ENCODE measurements at regions not wholly inside any gene's neighbourhood (a gene's known extent, or its start where the extent isn't known, plus 50 kb on each side); places are given as distances from the start of the nearest gene placed in this dataset.

- Histone ChIP-seq H3K36me3 (no peaks in the 10 kb centered on the region), H3K4me3 (no peak overlapping the region), H3K27ac (no peak overlapping the region), H3K27me3 (no peaks in the 10 kb centered on the region), H3K9me3 (no peaks in the 10 kb centered on the region), H3K4me1 (no peaks in the 10 kb centered on the region)
- WGBS, 2 donors = 60 to 63% methylated on average over 3 of the region's 3 CpGs
- DNase-seq (ENCODE audit: low spot score in 2 of 2) = no peak
- TF ChIP-seq POLR2A (IDR thresholded peaks at IDR 0.05) = no peak
- no peak for TF ChIP-seq CTCF (IDR thresholded peaks at IDR 0.05)
- no peak for TF ChIP-seq EP300 (IDR thresholded peaks at IDR 0.05)
These were observed 1492.7 kb upstream of the PCDH20 start for GRCh38 chr13:62908321-62908720.

- Histone ChIP-seq H3K27me3 (no peaks in the 10 kb centered on the region), H3K36me3 (no peaks in the 10 kb centered on the region), H3K4me3 (no peak overlapping the region), H3K4me1 (no peaks in the 10 kb centered on the region), H3K27ac (no peak overlapping the region), H3K9me3 (no peaks in the 10 kb centered on the region)
- DNase-seq (ENCODE audit: low spot score in 2 of 2) = no peak
- TF ChIP-seq POLR2A (IDR thresholded peaks at IDR 0.05) (no peak), EP300 (IDR thresholded peaks at IDR 0.05) (no peak), CTCF (IDR thresholded peaks at IDR 0.05) (no peak)
These were observed 1491.2 kb upstream of the PCDH20 start for GRCh38 chr13:62906896-62907295.

- no peaks in the 10 kb centered on the region for H3K27me3 ChIP-seq
- no peak overlapping the region for H3K4me3 ChIP-seq
- no peak overlapping the region for H3K27ac ChIP-seq
- H3K9me3 ChIP-seq = no peaks in the 10 kb centered on the region
- no peak for DNase-seq (ENCODE audit: low spot score in 2 of 2)
- TF ChIP-seq POLR2A (IDR thresholded peaks at IDR 0.05) = no peak
- TF ChIP-seq CTCF (IDR thresholded peaks at IDR 0.05) = no peak
- TF ChIP-seq EP300 (IDR thresholded peaks at IDR 0.05) = no peak
- H3K4me1 ChIP-seq = no peaks in the 10 kb centered on the region
- no peaks in the 10 kb centered on the region for H3K36me3 ChIP-seq
These were observed 1490.8 kb upstream of the PCDH20 start for GRCh38 chr13:62906469-62906868.

GRCh38 chr13:62887046-62887445 is 1471.4 kb upstream of the PCDH20 start:
- WGBS, 2 donors = 95 to 96% methylated on average over 7 to 8 of the region's 8 CpGs
- H3K9me3 ChIP-seq = no peaks in the 10 kb centered on the region

GRCh38 chr13:62879071-62879470 is 1463.4 kb upstream of the PCDH20 start:
- Histone ChIP-seq H3K4me3 (no peak overlapping the region), H3K9me3 (no peaks in the 10 kb centered on the region), H3K4me1 (no peaks in the 10 kb centered on the region), H3K27me3 (no peaks in the 10 kb centered on the region), H3K27ac (no peak overlapping the region), H3K36me3 (no peaks in the 10 kb centered on the region)
- DNase-seq (ENCODE audit: low spot score in 2 of 2) = no peak
- TF ChIP-seq POLR2A (IDR thresholded peaks at IDR 0.05) = no peak
- TF ChIP-seq EP300 (IDR thresholded peaks at IDR 0.05) = no peak
- TF ChIP-seq CTCF (IDR thresholded peaks at IDR 0.05) = no peak

More at GRCh38 chr13:62887046-62887445, 1471.4 kb upstream of the PCDH20 start:
- no peak for DNase-seq (ENCODE audit: low spot score in 2 of 2)
- no peaks in the 10 kb centered on the region for H3K36me3 ChIP-seq
- no peaks in the 10 kb centered on the region for H3K27me3 ChIP-seq
- TF ChIP-seq EP300 (IDR thresholded peaks at IDR 0.05) = no peak
- TF ChIP-seq CTCF (IDR thresholded peaks at IDR 0.05) = no peak
- TF ChIP-seq POLR2A (IDR thresholded peaks at IDR 0.05) = no peak
- H3K4me3 ChIP-seq = no peak overlapping the region
- no peaks in the 10 kb centered on the region for H3K4me1 ChIP-seq
- no peak overlapping the region for H3K27ac ChIP-seq
